ENCODE measurements at regions not wholly inside any gene's neighbourhood (a gene's known extent, or its start where the extent isn't known, plus 50 kb on each side); places are given as distances from the start of the nearest gene placed in this dataset.

GRCh38 chr3:127409421-127410136 is 121.7 kb upstream of the PRR20G start:
- H3K4me1 ChIP-seq = no peaks in the 10 kb centered on the region
- no peaks in the 10 kb centered on the region for H3K9me3 ChIP-seq
- H3K27ac ChIP-seq = no peak overlapping the region
- H3K36me3 ChIP-seq = no peaks in the 10 kb centered on the region
- H3K27me3 ChIP-seq = no peaks in the 10 kb centered on the region
- no peak for ATAC-seq
- intact Hi-C loops (cut with DNase I) = no loop called here
- no peak for DNase-seq
- TF ChIP-seq CTCF (IDR thresholded peaks at IDR 0.05) = no peak
- H3K4me3 ChIP-seq = no peak overlapping the region

GRCh38 chr3:127408684-127409420 is 121.0 kb upstream of the PRR20G start:
- Histone ChIP-seq H3K9me3 (no peaks in the 10 kb centered on the region), H3K4me1 (no peaks in the 10 kb centered on the region), H3K27ac (no peak overlapping the region), H3K4me3 (no peak overlapping the region), H3K27me3 (no peaks in the 10 kb centered on the region), H3K36me3 (no peaks in the 10 kb centered on the region)
- no peak for TF ChIP-seq CTCF (IDR thresholded peaks at IDR 0.05)
- DNase-seq (no peak), ATAC-seq (no peak)
- intact Hi-C loops (cut with DNase I) = no loop called here

- H3K4me1 ChIP-seq = no peaks in the 10 kb centered on the region
- DNase-seq = no peak
- H3K9me3 ChIP-seq = no peaks in the 10 kb centered on the region
- H3K36me3 ChIP-seq = no peaks in the 10 kb centered on the region
- H3K27me3 ChIP-seq = no peaks in the 10 kb centered on the region
- no peak overlapping the region for H3K4me3 ChIP-seq
- no peak overlapping the region for H3K27ac ChIP-seq
- intact Hi-C loops (cut with DNase I) = no loop called here
- no peak for TF ChIP-seq CTCF (IDR thresholded peaks at IDR 0.05)
- ATAC-seq = no peak
Measured at GRCh38 chr3:127408022-127408683, 120.3 kb upstream of the PRR20G start.

- Histone ChIP-seq H3K4me1 (no peaks in the 10 kb centered on the region), H3K9me3 (no peaks in the 10 kb centered on the region), H3K36me3 (no peaks in the 10 kb centered on the region), H3K4me3 (no peak overlapping the region), H3K27me3 (no peaks in the 10 kb centered on the region), H3K27ac (no peak overlapping the region)
- no peak for ATAC-seq
- no peak for TF ChIP-seq CTCF (IDR thresholded peaks at IDR 0.05)
- intact Hi-C loops (cut with DNase I) = no loop called here
- no peak for DNase-seq
Measured at GRCh38 chr3:127407026-127407939, 119.4 kb upstream of the PRR20G start.

GRCh38 chr3:127406309-127407025 is 118.6 kb upstream of the PRR20G start:
- Histone ChIP-seq H3K4me1 (no peaks in the 10 kb centered on the region), H3K36me3 (no peaks in the 10 kb centered on the region), H3K9me3 (no peaks in the 10 kb centered on the region), H3K4me3 (no peak overlapping the region), H3K27me3 (no peaks in the 10 kb centered on the region), H3K27ac (no peak overlapping the region)
- no peak for ATAC-seq
- peak; percentile 46 for DNase-seq
- no peak for TF ChIP-seq CTCF (IDR thresholded peaks at IDR 0.05)
- intact Hi-C loops (cut with DNase I) = no loop called here

Measured in upper lobe of right lung (tissue), 1 donor.